T-helper 1 cell (primary cell): ENCODE measurements at regions not wholly inside any gene's neighbourhood (a gene's known extent, or its start where the extent isn't known, plus 50 kb on each side); places are given as distances from the start of the nearest gene placed in this dataset.

Experiments
- DNase-seq, 5 donors: peaks; one replicate each; pipeline ENCODE4 v3.0.0-alpha.2; 2012 to 2020

- DNase-seq, result no peak
Measured at GRCh38 chr6:134866563-134866962, 83.3 kb downstream of the ALDH8A1 start.

DNA sequence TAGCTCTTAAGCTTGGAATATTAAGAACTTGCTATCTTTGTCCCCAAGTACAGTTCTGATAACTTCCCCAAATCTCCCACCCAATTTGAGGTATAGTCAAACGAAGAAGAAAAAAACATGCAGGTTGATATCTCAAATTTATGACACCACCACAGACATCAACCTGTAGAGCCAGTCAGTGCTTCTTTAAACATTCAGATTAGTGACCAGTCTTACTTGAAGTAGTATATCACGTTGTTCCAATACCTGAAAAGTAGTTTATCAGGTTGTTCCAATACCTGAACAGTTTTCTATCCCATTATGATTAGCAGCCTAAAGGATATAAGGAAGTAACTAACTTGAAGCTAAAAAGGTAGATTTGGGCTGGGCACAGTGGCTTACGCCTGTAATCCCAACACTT lies 85.3 kb downstream of the ALDH8A1 start:
- DNase-seq, result no peak

- no peak for DNase-seq
Measured at GRCh38 chr6:134863763-134864510, 86.0 kb downstream of the ALDH8A1 start.

GRCh38 chr6:134854366-134854765 lies 95.5 kb downstream of the ALDH8A1 start:
- no peak for DNase-seq

GRCh38 chr6:134853111-134854055 lies 96.5 kb downstream of the ALDH8A1 start:
- DNase-seq, result no peak

DNA sequence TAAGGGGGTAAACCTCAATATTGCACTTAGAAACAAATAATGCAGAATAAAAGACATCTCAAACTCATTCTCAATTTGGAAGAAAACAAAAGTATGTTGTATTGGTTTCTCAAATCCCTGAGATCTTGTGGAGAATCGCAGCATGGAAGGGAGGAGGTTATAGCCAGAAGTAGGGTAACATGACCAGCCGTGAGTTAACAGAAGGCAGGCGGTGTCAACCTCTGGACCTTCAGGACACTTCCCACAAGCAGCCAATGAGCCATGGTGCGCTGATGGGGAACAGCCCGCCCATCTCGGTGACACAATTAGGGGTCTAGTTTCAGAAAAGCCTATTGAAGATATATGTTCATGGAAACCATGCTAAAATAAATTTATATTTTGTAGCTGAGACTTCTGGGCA lies 98.4 kb downstream of the ALDH8A1 start:
- no peak for DNase-seq

- no peak for DNase-seq
Measured at GRCh38 chr6:134850721-134851305, 99.1 kb downstream of the ALDH8A1 start.

GRCh38 chr6:134849920-134850447 lies 99.9 kb downstream of the ALDH8A1 start:
- DNase-seq, result no peak

- no peak for DNase-seq
Measured at GRCh38 chr6:134848076-134848475, 101.8 kb downstream of the ALDH8A1 start.

GRCh38 chr6:134846865-134847264 lies 103.0 kb downstream of the ALDH8A1 start:
- no peak for DNase-seq

DNA sequence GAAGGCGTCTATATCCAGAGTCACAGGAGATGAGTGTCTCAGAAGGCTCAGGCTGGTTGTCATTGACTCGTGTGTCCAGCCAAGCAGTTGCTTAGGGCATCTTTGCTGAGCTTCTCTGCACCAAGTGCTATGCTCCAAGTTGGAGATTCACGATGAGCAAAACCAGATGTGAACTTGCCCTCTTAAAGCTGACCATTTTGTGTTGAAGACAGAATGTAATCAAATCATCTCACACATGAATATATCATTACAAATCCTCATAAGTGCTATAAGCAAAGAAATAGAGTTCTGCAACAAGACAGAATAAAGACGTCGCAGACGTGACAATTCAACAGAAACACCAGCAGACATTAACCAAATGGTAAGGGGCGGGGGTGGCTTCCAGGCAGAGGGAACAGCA lies 103.9 kb downstream of the ALDH8A1 start:
- no peak for DNase-seq

- no peak for DNase-seq
Measured at GRCh38 chr6:134844120-134844519, 105.8 kb downstream of the ALDH8A1 start.

DNA sequence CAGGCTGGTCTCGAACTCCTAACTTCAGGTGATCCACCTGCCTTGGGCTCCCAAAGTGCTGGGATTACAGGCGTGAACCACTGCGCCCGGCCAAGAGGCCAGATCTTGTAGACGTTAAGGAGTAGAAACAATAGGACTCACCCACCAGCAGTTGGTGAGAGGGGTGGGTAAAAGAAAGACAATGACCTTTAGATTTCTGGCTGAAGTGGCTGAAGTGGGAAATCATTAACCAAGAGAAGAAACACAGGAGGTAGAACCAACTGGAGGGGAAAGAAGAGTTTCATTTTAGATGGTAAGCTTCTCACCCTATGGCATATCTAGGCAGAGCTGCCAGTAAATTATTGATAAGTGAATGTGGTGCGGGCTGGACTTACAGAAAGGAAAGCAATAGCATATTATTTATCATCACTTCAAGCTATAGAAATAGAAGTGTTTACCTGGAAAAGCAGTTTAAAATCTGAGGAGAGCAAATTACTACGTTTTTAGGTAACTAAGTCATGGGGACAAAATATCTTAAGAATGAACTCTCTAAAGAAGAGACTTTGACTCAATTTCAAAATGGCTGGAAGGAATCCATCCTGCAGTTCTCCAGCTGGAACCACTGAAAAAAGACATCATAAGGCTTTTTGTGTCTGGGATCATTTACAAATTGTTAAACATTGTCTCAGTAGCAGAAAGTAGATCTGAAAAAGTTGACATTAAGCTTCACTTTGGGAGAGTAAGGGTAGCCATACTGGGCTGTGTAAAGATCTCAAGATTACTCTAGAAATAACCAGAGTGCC lies 109.6 kb downstream of the ALDH8A1 start:
- DNase-seq, result no peak

DNA sequence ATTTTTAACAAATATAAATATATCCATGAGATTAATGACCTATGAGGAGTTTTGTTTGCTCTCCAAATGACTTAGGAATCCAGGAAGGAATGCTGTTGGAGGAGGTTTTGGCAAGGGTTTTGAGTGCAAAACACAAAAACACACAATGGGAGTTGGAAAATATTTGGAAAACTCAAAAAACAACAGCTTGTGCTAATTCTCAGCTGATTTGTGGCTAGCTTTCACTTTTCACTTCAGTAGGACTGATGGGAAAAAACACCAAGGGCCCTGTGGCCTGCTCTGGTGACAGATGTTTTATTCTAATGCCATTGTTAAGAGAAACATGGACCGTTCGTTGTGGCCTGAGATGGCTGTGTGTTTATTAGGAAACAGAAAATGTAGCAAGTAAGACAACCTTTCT lies 113.9 kb downstream of the ALDH8A1 start:
- DNase-seq, result no peak

GRCh38 chr6:134830940-134831339 lies 119.0 kb downstream of the ALDH8A1 start:
- DNase-seq, result no peak

GRCh38 chr6:134830194-134830593 lies 119.7 kb downstream of the ALDH8A1 start:
- DNase-seq, result no peak

GRCh38 chr6:134828641-134829040 lies 121.3 kb downstream of the ALDH8A1 start:
- DNase-seq, result no peak

DNA sequence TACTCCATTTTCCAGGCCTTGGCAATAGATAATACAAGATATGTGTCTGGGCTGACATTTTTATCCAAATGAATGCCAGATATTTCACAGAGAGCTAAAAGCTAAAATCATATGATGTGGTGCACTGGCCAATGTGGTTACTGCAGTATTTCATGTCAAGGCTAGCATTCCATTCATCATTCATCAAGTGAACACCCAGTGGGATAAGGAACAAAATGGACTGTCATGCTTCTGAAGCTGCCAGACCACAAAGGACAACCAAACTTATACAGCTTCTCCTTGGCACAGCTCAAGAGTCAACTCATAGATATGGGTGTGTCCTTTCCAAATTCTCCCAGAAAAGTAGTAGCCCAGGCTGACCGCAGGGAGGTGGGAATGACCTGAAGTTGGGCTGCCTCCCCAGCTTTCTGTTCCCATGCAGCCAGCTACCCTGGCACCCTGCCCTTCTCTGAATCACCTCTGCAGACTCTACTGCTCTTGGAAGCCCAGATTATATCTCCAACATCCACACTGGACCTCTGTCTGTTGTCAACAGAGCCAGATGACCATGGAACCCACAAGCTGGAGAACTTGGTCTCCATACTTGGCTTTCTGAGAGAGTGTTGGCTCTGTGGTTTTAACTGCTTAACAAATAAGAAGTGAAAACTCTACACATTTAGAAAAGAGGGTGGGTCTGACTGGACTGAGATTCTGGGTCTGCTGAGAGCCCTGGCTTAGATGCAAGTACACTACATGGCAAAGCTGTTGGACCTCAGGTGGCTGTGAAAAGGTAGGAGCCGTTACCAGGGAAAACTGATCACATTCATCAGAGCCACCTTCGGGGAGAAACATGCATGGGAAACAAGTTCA lies 122.8 kb downstream of the ALDH8A1 start:
- no peak for DNase-seq

- DNase-seq, result no peak
Measured at GRCh38 chr6:134823710-134824034, 126.2 kb downstream of the ALDH8A1 start.

- peak in 3 of 5 donors; percentile 13 to 55 (median 27) for DNase-seq
Measured at GRCh38 chr6:134822920-134823709, 126.8 kb downstream of the ALDH8A1 start.
